ENCODE measurements at regions not wholly inside any gene's neighbourhood (a gene's known extent, or its start where the extent isn't known, plus 50 kb on each side); places are given as distances from the start of the nearest gene placed in this dataset.
"Not testable (repeated sequence)": the region's sequence is repeated elsewhere in the genome, so short reads cannot be mapped to it uniquely, and the experiment has no call there.

GRCh38 chr7:122248472-122248871 lies 56.1 kb downstream of the FEZF1 start:
- DNase-seq = no peak

DNA sequence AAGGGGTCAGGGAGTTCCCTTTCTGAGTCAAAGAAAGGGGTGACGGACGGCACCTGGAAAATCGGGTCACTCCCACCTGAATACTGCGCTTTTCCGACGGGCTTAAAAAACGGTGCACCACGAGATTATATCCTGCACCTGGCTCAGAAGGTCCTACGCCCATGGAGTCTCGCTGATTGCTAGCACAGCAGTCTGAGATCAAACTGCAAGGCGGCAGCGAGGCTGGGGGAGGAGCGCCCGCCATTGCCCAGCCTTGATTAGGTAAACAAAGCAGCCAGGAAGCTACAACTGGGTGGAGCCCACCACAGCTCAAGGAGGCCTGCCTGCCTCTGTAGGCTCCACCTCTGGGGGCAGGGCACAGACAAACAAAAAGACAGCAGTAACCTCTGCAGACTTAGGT lies 65.8 kb downstream of the FEZF1 start:
- not testable (repeated sequence) for DNase-seq

GRCh38 chr7:122238297-122238696 lies 66.3 kb downstream of the FEZF1 start:
- not testable (repeated sequence) for DNase-seq

DNA sequence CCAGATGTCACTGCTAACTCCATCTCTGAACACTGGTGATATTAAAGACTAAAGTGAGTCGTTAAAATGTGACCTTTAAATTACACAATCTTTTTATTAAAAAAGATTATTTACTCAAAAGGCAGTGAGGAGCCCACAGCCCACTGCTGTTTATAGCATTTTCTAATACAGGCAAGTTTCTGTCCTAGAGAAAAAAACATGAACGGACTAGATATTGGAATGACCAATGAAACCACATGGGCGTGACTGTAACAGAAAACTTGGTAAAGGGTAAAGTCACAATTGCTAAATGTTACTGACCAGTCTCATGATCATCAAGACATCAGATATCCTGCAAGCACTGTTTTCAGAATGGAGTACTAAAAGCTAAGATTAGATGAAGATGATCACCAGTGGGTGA lies 78.7 kb downstream of the FEZF1 start:
- no peak for DNase-seq

GRCh38 chr7:122219253-122219865 lies 75.3 kb upstream of the AASS start:
- peak in 1 of 51 donors; percentile 32 for DNase-seq

GRCh38 chr7:122217125-122217524 lies 73.1 kb upstream of the AASS start:
- no peak for DNase-seq

DNA sequence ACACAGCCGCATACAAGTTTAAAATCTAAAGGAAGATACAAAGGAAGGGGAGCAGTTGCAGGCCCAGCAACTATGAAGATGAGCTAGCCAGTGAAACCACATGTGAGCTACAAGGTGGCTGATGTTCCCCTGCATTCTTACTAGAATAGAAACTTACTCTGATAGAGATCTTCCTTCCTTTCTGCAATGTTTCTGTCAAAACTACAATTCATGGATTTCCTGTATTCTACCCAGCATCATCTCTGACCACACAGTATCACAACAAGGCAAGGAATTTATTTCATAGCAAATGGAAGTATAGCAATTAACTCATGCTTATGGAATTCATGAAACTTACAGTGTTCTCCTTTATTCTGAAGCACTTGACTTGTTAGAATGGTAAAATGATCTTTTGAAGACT lies 68.7 kb upstream of the AASS start:
- no peak for DNase-seq

GRCh38 chr7:122211362-122211761 lies 67.3 kb upstream of the AASS start:
- no peak for DNase-seq

DNA sequence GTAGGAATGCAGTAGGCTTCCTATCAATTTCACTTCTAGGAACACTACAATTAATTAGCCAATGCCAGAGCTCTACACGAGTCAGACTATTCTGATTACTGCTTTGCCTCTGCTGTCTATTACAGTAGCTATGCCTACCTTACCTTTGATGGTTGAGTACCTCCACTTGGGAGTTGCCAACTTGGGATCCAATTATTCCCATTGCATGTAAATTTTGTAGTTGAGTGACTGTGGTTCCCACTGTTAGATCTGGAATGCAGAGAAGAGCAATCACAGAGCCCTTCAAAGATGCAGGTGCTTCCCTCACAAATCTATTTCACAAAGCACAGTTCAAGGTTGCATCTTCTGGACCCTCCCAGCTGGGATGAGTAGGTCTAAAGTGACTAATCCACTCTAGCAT lies 62.9 kb upstream of the AASS start:
- no peak for DNase-seq

DNA sequence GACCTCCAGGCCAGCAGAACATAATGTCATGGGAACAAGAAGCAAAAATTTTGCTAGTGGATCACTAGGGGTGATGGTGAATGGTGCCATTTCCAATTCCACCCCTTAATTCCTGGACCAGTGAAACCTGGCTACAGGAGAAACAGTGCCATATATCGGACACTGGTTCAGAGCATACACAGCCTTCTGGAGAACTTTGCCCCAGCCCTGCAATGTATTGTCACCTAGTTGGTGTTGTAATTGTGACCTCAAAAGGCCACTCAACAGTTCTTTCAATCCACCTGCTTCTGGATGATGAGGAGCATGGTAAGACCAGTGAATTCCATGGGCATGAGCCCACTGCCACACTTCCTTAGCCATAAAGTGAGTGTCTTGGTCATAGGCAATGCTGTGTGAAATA lies 59.8 kb upstream of the AASS start:
- DNase-seq = no peak

DNA sequence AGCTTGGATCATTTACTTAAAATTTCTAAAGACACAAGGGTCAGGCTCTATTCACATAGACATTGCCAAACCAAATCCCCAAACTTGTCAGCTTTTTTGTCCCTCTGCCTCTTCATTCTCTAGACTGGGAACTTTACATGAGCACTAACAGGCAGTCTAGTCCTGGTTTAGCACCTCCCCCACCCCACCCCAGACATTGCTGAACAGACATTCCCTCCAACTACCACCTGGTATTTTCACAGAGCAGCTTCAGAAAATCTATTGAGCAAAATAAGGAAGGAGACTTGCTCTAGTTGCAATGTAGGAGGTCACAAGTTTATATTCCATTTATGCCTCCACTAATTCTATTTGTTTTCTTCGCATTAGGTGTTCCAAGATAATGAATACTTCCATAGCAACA lies 56.8 kb upstream of the AASS start:
- no peak for DNase-seq

- no peak for DNase-seq
Observed at GRCh38 chr7:122199171-122199570, 55.1 kb upstream of the AASS start.

DNA sequence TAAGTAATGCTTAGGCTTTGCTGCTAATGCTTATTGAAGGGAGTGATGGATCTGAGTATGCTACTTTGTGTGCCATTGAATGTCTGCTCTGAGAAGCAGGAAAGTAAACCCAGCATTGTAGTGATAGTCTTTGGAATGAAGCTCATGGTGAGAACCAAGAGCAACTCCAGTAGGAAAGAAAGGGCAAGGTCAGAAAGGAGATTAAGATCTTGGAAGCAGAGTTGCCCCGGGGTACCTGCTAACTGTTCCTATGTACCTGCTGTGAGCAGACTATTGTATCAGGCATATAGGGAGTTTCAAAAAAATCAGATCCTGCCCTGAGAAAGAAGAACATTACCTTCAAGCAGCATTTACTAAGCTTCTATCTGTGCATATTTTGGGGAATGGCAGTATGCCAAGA lies 54.5 kb upstream of the AASS start:
- no peak for DNase-seq

Measured in hypothalamus (tissue), 51 donors.